CD14-positive monocyte (primary cell): ENCODE measurements at regions not wholly inside any gene's neighbourhood (a gene's known extent, or its start where the extent isn't known, plus 50 kb on each side); places are given as distances from the start of the nearest gene placed in this dataset.

Source experiments
- DNase-seq, 3 donors: peaks; one replicate each; pipeline ENCODE4 v3.0.0-alpha.2; 2011 to 2022
- H2AFZ ChIP-seq: 2 replicates; pipeline ENCODE4 v1.6.0; 2012; ENCODE audit warnings: mild to moderate bottlenecking, low read depth, low read length, inconsistent platforms; ENCODE audit not compliant: insufficient read depth, poor library complexity, severe bottlenecking
- H3K27ac ChIP-seq, 2 donors: 1 replicate in 1 of 2; 2 replicates in 1 of 2; pipeline ENCODE4 v1.5.1; 2012 to 2013; ENCODE audit warnings: low read length in 2 of 2, control low read depth in 1 of 2, inconsistent platforms in 1 of 2, low read depth in 1 of 2, mild to moderate bottlenecking in 1 of 2
- H3K27me3 ChIP-seq, 2 donors: one replicate each; pipeline versions ENCODE4 v1.6.0 to v1.6.1; 2011 to 2013; ENCODE audit warnings: low read length in 2 of 2; ENCODE audit not compliant: control insufficient read depth in 2 of 2, insufficient read depth in 2 of 2
- H3K36me3 ChIP-seq, 2 donors: replicated peaks in 1 of 2; 1 replicate in 1 of 2; 2 replicates in 1 of 2; pipeline versions ENCODE4 v1.5.1 to v1.6.1; 2012 to 2013; ENCODE audit warnings: low read length in 2 of 2, control low read depth in 1 of 2, inconsistent platforms in 1 of 2, mild to moderate bottlenecking in 1 of 2; ENCODE audit not compliant: insufficient read depth in 2 of 2, control insufficient read depth in 1 of 2
- H3K4me1 ChIP-seq, 2 donors: 1 replicate in 1 of 2; 2 replicates in 1 of 2; pipeline versions ENCODE4 v1.5.1 to v1.6.1; 2012 to 2013; ENCODE audit warnings: low read length in 2 of 2, control low read depth in 1 of 2, inconsistent platforms in 1 of 2, mild to moderate bottlenecking in 1 of 2, moderate library complexity in 1 of 2; ENCODE audit not compliant: insufficient read depth in 2 of 2, control insufficient read depth in 1 of 2
- H3K4me2 ChIP-seq: replicated peaks from 2 replicates; pipeline ENCODE3; 2012; ENCODE audit warnings: low read length, moderate library complexity, mild to moderate bottlenecking; ENCODE audit not compliant: poor library complexity, severe bottlenecking; ENCODE audit errors: extremely low read depth
- H3K4me3 ChIP-seq, 3 experiments: fragments of 200-600 bp in 1 of 3; sonication (generic) in 1 of 3; replicated peaks in 1 of 3; 1 replicate in 2 of 3; 2 replicates in 1 of 3; pipeline ENCODE4 v1.5.1; 2011 to 2013; ENCODE audit warnings: low read length in 3 of 3, mild to moderate bottlenecking in 3 of 3, control low read depth in 2 of 3, low read depth in 2 of 3, inconsistent platforms in 1 of 3, moderate library complexity in 1 of 3
- H3K79me2 ChIP-seq: 2 replicates; pipeline ENCODE4 v1.6.0; 2012; ENCODE audit warnings: mild to moderate bottlenecking, control low read depth, inconsistent platforms, low read length, moderate library complexity; ENCODE audit not compliant: insufficient read depth
- H3K9ac ChIP-seq: 2 replicates; pipeline ENCODE4 v1.6.0; 2017; ENCODE audit warnings: low read length, mild to moderate bottlenecking; ENCODE audit not compliant: insufficient read depth, poor library complexity, severe bottlenecking
- H3K9me3 ChIP-seq, 2 donors: replicated peaks in 1 of 2; 1 replicate in 1 of 2; 2 replicates in 1 of 2; pipeline versions ENCODE4 v1.5.1 to v1.6.1; 2012 to 2013; ENCODE audit warnings: low read length in 2 of 2, control low read depth in 1 of 2; ENCODE audit not compliant: control insufficient read depth in 1 of 2, insufficient read depth in 1 of 2
- H4K20me1 ChIP-seq: 2 replicates; pipeline ENCODE4 v1.6.0; 2012; ENCODE audit warnings: mild to moderate bottlenecking, low read length, control low read depth, moderate library complexity; ENCODE audit not compliant: insufficient read depth
- H3K27ac Mint-ChIP-seq, 7 donors: one replicate each; pipeline ENCODE4 v1.8.0; 2020; ENCODE audit warnings: mild to moderate bottlenecking in 7 of 7, mixed read lengths in 7 of 7, moderate library complexity in 6 of 7, inconsistent platforms in 2 of 7
- H3K27me3 Mint-ChIP-seq, 3 donors: one replicate each; pipeline ENCODE4 v1.8.0; 2021 to 2022; ENCODE audit warnings: low read depth in 3 of 3, mild to moderate bottlenecking in 3 of 3, mixed read lengths in 3 of 3, moderate library complexity in 3 of 3, inconsistent platforms in 1 of 3
- H3K36me3 Mint-ChIP-seq, 2 donors: one replicate each; pipeline ENCODE4 v1.8.0; 2020; ENCODE audit warnings: mixed read lengths in 2 of 2, inconsistent platforms in 1 of 2, mild to moderate bottlenecking in 1 of 2
- H3K4me1 Mint-ChIP-seq: one replicate; pipeline ENCODE4 v1.8.0; 2020; ENCODE audit warnings: mild to moderate bottlenecking, mixed read lengths
- H3K4me3 Mint-ChIP-seq, 2 donors: one replicate each; pipeline ENCODE4 v1.8.0; 2020; ENCODE audit warnings: mild to moderate bottlenecking in 2 of 2, mixed read lengths in 2 of 2, moderate library complexity in 1 of 2
- H3K9me3 Mint-ChIP-seq, 7 donors: one replicate each; pipeline ENCODE4 v1.8.0; 2020 to 2022; ENCODE audit warnings: mixed read lengths in 7 of 7, mild to moderate bottlenecking in 6 of 7, moderate library complexity in 6 of 7, inconsistent platforms in 2 of 7
- CTCF ChIP-seq: fragments of 200-600 bp; IDR thresholded peaks from one replicate; pipeline ENCODE4 v1.8.0; 2022; ENCODE audit warnings: antibody characterized with exemption, mild to moderate bottlenecking
- WGBS: methylation state at CpG from one replicate; pipeline ENCODE4 v1.1.5; 2013; ENCODE audit warnings: missing lambda C conversion rate; ENCODE audit not compliant: insufficient coverage; 5-methylcytosine and 5-hydroxymethylcytosine counted together
- intact Hi-C, 2 donors: fragments of 100-400 bp; cut with micrococcal nuclease; formaldehyde crosslinking; loops; one replicate each; pipeline versions ENCODE4 v1.15.0 to v1.15.1; 2023

GRCh38 chr6:140355476-140355875, 981.0 kb upstream of the CITED2 start:
- H3K4me3 Mint-ChIP-seq, result no peak overlapping the region

GRCh38 chr6:140354296-140354695, 979.8 kb upstream of the CITED2 start:
- no CpG with 5 or more reads among the region's 1 CpG for WGBS

More at GRCh38 chr6:140355476-140355875, 981.0 kb upstream of the CITED2 start:
- no peak overlapping the region for H3K27ac Mint-ChIP-seq
- H3K36me3 ChIP-seq, result no peaks in the 10 kb centered on the region
- H3K79me2 ChIP-seq, result no peaks in the 10 kb centered on the region
- H3K27me3 ChIP-seq, result no peaks in the 10 kb centered on the region
- no peaks in the 10 kb centered on the region for H3K9me3 ChIP-seq
- H3K4me1 Mint-ChIP-seq, result no peaks in the 10 kb centered on the region
- no peak overlapping the region for H3K4me2 ChIP-seq
- H3K9me3 Mint-ChIP-seq, result peaks cover 0 to 3% (median 1%) of the 10 kb centered on the region in 7 donors
- no peak overlapping the region for H2AFZ ChIP-seq
- no peak overlapping the region for H3K4me3 ChIP-seq
- H3K4me1 ChIP-seq, result no peaks in the 10 kb centered on the region
- DNase-seq, result no peak
- no peak for TF ChIP-seq CTCF
- no CpG with 5 or more reads among the region's 1 CpG for WGBS
- no peak overlapping the region for H3K27ac ChIP-seq
- no peaks in the 10 kb centered on the region for H3K27me3 Mint-ChIP-seq
- no peaks in the 10 kb centered on the region for H3K36me3 Mint-ChIP-seq
- no peaks in the 10 kb centered on the region for H4K20me1 ChIP-seq
- intact Hi-C loops, result no loop called here
- H3K9ac ChIP-seq, result no peak overlapping the region

More at GRCh38 chr6:140354296-140354695, 979.8 kb upstream of the CITED2 start:
- H3K79me2 ChIP-seq, result no peaks in the 10 kb centered on the region
- DNase-seq, result no peak
- no peak overlapping the region for H3K4me3 ChIP-seq
- H2AFZ ChIP-seq, result no peak overlapping the region
- no peaks in the 10 kb centered on the region for H3K9me3 ChIP-seq
- H3K4me3 Mint-ChIP-seq, result no peak overlapping the region
- no peaks in the 10 kb centered on the region for H3K27me3 ChIP-seq
- H3K9me3 Mint-ChIP-seq, result peaks cover 0 to 3% (median 2%) of the 10 kb centered on the region in 7 donors
- H4K20me1 ChIP-seq, result no peaks in the 10 kb centered on the region
- H3K36me3 ChIP-seq, result no peaks in the 10 kb centered on the region
- no peaks in the 10 kb centered on the region for H3K4me1 ChIP-seq
- H3K4me1 Mint-ChIP-seq, result no peaks in the 10 kb centered on the region
- no peaks in the 10 kb centered on the region for H3K36me3 Mint-ChIP-seq
- intact Hi-C loops, result no loop called here
- H3K27me3 Mint-ChIP-seq, result no peaks in the 10 kb centered on the region
- no peak overlapping the region for H3K9ac ChIP-seq
- H3K4me2 ChIP-seq, result no peak overlapping the region
- H3K27ac ChIP-seq, result no peak overlapping the region
- no peak for TF ChIP-seq CTCF
- no peak overlapping the region for H3K27ac Mint-ChIP-seq
